IPS-15b (cell line): ENCODE measurements at regions not wholly inside any gene's neighbourhood (a gene's known extent, or its start where the extent isn't known, plus 50 kb on each side); places are given as distances from the start of the nearest gene placed in this dataset.

ENCODE experiments used
- H3K27me3 ChIP-seq: one replicate; pipeline ENCODE4 v1.6.1; 2013; ENCODE audit warnings: low read length; ENCODE audit not compliant: control insufficient read depth, insufficient read depth
- H3K36me3 ChIP-seq: one replicate; pipeline ENCODE4 v1.6.1; 2013; ENCODE audit warnings: low read length; ENCODE audit not compliant: control insufficient read depth, insufficient read depth
- H3K4me1 ChIP-seq: one replicate; pipeline ENCODE4 v1.6.1; 2013; ENCODE audit warnings: mild to moderate bottlenecking, low read length; ENCODE audit not compliant: control insufficient read depth, insufficient read depth
- H3K4me3 ChIP-seq: one replicate; pipeline ENCODE4 v1.5.1; 2013; ENCODE audit warnings: low read depth, low read length
- H3K9ac ChIP-seq: one replicate; pipeline ENCODE4 v1.6.1; 2013; ENCODE audit warnings: low read depth, mild to moderate bottlenecking, low read length
- H3K9me3 ChIP-seq: one replicate; pipeline ENCODE4 v1.6.1; 2013; ENCODE audit warnings: mild to moderate bottlenecking, low read length; ENCODE audit not compliant: control insufficient read depth, insufficient read depth

DNA sequence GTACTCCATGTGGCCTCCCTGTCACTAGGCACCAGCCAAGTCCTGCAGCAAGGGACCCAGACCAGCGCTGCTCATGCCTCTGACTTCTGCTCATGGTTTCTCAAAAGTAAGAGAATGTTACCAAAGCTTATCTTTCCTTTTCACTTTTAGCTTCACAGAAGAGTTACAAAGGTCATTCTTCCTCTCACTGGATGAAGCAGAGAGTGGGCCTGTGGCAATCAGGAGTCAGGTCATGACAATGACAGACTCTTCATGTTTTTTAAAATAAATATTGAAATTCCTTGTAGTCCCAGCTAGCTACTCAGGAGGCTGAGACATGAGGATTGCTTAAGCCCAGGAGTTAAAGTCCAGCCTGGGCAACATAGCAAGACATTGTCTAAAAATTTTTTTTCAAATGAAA is 126.1 kb downstream of the OSR1 start:
- Histone ChIP-seq H3K27me3 (no peaks in the 10 kb centered on the region), H3K9me3 (no peaks in the 10 kb centered on the region), H3K4me3 (no peak overlapping the region), H3K9ac (no peak overlapping the region), H3K4me1 (peaks cover 12% of the 10 kb centered on the region), H3K36me3 (no peaks in the 10 kb centered on the region)

DNA sequence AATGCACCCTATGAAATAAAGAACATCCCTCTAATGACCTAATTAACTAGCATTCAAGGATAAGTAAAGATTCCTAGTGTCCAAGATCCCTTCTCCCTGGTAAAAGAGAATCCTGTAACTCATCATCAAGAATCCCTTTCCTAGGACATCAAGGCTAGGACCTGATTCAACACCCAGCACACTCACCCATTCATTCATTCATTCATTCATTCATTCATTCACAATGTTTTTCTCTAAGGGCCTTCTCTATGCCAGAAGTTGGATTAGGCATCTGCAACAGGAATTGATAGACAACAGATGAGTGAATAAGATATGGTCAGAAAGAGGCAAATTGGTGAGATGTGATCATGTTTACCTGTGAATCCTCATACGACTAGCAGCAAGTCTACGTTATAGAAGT is 126.8 kb downstream of the OSR1 start:
- Histone ChIP-seq H3K9ac (no peak overlapping the region), H3K4me1 (peaks cover 12% of the 10 kb centered on the region), H3K36me3 (no peaks in the 10 kb centered on the region), H3K27me3 (no peaks in the 10 kb centered on the region), H3K9me3 (no peaks in the 10 kb centered on the region), H3K4me3 (no peak overlapping the region)

DNA sequence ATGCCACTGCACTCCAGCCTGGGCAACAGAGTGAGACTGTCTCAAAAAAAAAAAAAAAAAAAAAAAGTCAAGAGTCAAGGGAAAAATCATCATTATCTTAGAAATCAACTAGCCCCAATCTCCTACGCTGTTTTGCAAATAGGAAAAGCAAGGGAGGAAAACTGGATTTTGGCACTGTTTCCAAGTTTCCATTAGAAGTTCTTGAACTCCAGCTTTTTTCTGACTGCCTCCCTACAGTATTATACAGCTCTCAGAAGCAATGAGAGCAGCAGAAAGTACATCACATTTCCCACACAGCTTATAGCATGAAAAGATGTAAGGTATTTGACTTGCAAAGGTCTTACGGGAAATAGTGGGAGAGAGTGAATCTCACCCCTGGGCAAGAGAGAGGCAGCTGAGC is 127.8 kb downstream of the OSR1 start:
- no peak overlapping the region for H3K9ac ChIP-seq
- H3K9me3 ChIP-seq = no peaks in the 10 kb centered on the region
- no peaks in the 10 kb centered on the region for H3K27me3 ChIP-seq
- peaks cover 12% of the 10 kb centered on the region for H3K4me1 ChIP-seq
- H3K36me3 ChIP-seq = no peaks in the 10 kb centered on the region
- no peak overlapping the region for H3K4me3 ChIP-seq

DNA sequence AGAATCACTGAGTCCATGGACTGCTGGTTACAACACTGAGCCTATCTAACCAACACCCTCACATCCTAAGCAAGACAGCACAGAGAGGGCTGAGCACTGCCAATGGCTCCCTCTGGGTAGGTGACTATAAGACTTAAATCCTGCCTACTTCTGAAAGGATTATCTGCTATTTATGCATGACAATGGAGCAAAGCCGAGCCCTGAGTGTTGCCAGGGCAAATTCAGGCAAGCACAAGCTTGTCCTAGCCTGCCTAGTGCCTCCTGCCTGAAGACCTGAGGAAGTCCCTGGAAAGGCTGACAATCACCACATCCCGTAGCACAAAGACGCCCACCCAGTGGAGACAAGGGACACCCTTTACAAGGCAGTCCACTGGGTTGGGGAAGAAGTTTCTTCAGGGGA is 129.7 kb downstream of the OSR1 start:
- Histone ChIP-seq H3K9me3 (no peaks in the 10 kb centered on the region), H3K4me3 (no peak overlapping the region), H3K4me1 (peaks cover 12% of the 10 kb centered on the region), H3K27me3 (no peaks in the 10 kb centered on the region), H3K36me3 (no peaks in the 10 kb centered on the region), H3K9ac (no peak overlapping the region)

DNA sequence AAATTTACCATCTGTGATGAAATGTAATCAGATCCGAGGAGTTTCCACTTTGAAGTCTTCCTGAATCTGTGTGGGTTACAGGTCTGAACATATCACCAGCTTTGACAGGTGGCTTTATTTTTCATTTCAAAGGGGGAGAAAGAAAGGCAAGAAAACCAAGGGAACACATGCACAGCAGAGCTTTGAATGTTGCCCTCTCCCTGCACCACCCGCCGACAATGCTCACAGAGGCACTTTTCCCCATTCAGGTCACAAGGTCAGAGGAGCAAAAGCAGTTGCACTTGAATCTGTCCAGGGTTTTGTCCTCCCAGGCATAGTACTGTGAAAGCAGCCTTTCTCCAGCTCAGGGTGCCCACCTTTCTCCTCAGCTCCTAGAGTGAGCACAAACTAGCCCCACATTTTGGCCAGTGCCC is 130.2 kb downstream of the OSR1 start:
- Histone ChIP-seq H3K9ac (peak overlapping the region; percentile 26), H3K9me3 (no peaks in the 10 kb centered on the region), H3K27me3 (no peaks in the 10 kb centered on the region), H3K4me1 (peaks cover 12% of the 10 kb centered on the region), H3K4me3 (no peak overlapping the region), H3K36me3 (no peaks in the 10 kb centered on the region)

DNA sequence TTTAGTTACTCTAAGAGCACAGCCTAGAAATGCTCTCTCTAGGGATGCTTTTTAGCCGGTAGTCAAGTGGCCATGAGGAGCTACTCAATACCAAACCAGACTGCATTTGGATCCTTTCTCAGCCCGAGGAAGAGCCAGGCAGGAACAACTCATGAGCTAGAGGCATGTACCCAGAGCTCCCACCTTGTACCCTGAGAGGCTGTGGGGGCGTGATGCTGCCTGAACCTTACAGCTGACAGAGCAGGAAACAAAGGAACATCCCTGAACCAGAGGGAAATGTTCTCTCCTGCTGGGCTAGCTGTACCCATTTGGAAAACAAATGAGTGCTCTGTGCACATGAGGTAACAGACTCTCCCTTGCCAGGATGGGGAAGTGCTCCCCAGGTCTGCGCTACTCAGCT is 131.6 kb downstream of the OSR1 start:
- peaks cover 12% of the 10 kb centered on the region for H3K4me1 ChIP-seq
- H3K9me3 ChIP-seq = no peaks in the 10 kb centered on the region
- H3K27me3 ChIP-seq = no peaks in the 10 kb centered on the region
- H3K9ac ChIP-seq = no peak overlapping the region
- no peaks in the 10 kb centered on the region for H3K36me3 ChIP-seq
- H3K4me3 ChIP-seq = no peak overlapping the region

DNA sequence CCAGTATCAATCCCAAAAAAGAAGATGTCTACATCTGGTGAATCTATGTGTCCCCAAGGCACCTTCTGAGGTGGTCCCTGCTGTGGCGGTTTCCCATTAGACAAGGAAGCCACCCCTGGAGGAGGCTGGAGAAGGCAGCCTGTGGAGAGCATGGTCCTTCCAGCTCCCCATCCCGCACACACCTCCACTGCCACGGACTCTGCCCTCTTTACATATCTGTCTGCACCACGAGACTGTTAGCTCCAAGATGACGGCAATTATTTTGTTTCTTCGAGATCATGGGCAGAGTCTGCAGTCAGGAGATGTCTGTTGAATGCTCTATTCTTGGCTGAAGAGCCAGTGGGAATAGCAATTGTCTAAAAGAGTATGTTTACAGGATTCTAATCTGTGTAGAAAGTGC is 132.0 kb downstream of the OSR1 start:
- Histone ChIP-seq H3K9ac (no peak overlapping the region), H3K27me3 (no peaks in the 10 kb centered on the region), H3K9me3 (no peaks in the 10 kb centered on the region), H3K4me1 (peaks cover 12% of the 10 kb centered on the region), H3K36me3 (no peaks in the 10 kb centered on the region), H3K4me3 (no peak overlapping the region)

DNA sequence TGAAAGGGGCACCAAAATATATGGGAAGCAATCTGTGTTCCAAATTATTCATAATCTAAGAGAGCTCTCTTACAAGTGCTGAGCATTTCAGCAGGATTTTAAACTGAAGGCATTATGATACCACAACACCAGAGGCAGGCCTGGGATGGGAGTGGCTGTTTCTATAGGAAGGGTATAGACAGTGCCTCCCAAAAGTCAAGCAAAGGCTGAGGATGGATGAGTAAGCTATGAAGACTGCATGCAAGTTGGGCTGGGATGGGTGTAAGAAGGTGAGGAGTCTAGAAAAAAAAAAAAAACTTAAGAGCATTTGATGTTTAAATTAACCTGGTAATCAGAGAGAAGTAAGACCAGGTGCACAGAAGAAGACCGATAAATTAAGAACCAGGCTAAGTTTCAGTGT is 132.5 kb downstream of the OSR1 start:
- no peaks in the 10 kb centered on the region for H3K9me3 ChIP-seq
- no peaks in the 10 kb centered on the region for H3K27me3 ChIP-seq
- H3K4me3 ChIP-seq = no peak overlapping the region
- no peak overlapping the region for H3K9ac ChIP-seq
- no peaks in the 10 kb centered on the region for H3K36me3 ChIP-seq
- H3K4me1 ChIP-seq = peaks cover 12% of the 10 kb centered on the region

DNA sequence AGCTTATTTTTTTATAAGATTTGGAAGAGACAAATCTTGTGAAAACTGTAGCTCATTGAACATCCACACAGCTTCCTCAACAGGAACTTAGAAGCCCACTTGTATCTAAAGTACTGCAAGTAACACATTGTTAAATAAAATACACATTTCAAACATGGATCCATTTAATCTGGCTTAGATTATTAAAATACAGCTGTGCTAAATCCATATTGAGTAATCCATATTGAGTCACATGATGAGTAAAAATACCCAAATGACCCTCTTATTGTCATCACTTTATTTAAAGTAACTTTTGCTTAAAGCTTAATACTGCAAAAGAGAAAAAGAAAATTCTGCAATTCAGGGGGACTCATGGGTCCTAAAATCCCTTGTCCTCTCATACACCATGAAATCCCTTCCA is 133.3 kb downstream of the OSR1 start:
- Histone ChIP-seq H3K4me1 (peaks cover 12% of the 10 kb centered on the region), H3K27me3 (no peaks in the 10 kb centered on the region)

DNA sequence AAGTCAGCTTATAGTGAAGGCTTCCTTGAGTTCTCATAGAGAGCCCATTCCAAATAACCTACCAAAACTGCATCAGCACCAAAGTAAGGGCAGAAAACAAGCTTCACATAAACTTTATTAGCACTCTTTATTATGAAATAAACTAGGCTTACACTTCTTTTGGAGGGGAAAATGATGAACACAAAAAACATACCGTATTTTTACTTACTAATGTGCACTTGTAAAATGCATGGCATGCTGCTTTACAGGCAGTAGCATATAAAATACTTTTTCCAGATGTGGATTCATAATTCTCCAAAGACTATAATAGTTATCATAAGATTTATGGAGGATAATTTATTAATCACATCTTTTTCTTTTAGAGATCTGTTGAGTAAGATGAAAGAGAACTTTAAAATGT is 133.9 kb downstream of the OSR1 start:
- Histone ChIP-seq H3K36me3 (no peaks in the 10 kb centered on the region), H3K9me3 (no peaks in the 10 kb centered on the region), H3K4me1 (peaks cover 12% of the 10 kb centered on the region), H3K4me3 (no peak overlapping the region), H3K9ac (no peak overlapping the region), H3K27me3 (no peaks in the 10 kb centered on the region)

More for the DNA sequence above, 133.3 kb downstream of the OSR1 start:
- H3K9me3 ChIP-seq = no peaks in the 10 kb centered on the region
- no peaks in the 10 kb centered on the region for H3K36me3 ChIP-seq
- no peak overlapping the region for H3K4me3 ChIP-seq
- no peak overlapping the region for H3K9ac ChIP-seq

DNA sequence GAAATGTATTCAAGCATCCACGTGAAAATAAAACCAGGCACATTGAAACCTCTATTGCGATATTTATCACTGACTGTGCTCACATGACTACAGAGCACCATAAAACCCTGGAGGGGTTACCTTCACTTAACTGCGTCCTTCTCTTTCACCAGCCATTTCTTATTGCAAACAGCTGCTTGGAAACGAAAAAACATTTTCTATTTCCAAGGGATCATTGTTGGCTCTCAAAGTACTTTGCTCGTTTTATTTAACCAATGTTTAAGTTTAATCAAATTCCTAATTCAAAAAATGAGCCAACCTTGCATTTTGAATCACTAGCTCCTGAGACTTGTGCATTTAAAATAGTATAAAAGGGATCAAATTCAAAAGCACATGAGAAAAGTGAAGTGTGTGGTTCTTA is 134.4 kb downstream of the OSR1 start:
- H3K36me3 ChIP-seq = no peaks in the 10 kb centered on the region
- no peaks in the 10 kb centered on the region for H3K9me3 ChIP-seq
- H3K9ac ChIP-seq = no peak overlapping the region
- no peak overlapping the region for H3K4me3 ChIP-seq
- no peaks in the 10 kb centered on the region for H3K27me3 ChIP-seq
- H3K4me1 ChIP-seq = peaks cover 10% of the 10 kb centered on the region

DNA sequence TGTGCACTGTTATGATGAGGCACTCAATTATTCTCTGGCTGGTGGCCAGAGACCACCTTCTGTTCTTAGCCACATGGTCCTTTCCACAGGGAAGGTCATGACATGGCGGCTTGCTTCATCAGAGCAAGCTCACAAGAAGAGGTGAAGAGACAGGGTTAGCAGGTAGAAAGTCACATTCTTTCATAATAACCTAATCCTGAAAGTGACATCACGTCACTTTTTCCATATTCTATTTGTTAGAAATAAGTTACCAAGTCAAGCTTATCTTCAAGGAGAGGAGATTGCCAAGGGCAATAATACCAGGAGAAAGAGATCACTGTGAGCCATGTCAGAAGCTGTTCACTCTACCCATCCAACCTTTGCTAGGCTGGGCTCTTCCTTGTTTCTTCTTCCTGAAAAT is 139.4 kb downstream of the OSR1 start:
- Histone ChIP-seq H3K27me3 (no peaks in the 10 kb centered on the region), H3K4me3 (no peak overlapping the region), H3K9ac (no peak overlapping the region), H3K4me1 (no peaks in the 10 kb centered on the region), H3K9me3 (no peaks in the 10 kb centered on the region), H3K36me3 (no peaks in the 10 kb centered on the region)

DNA sequence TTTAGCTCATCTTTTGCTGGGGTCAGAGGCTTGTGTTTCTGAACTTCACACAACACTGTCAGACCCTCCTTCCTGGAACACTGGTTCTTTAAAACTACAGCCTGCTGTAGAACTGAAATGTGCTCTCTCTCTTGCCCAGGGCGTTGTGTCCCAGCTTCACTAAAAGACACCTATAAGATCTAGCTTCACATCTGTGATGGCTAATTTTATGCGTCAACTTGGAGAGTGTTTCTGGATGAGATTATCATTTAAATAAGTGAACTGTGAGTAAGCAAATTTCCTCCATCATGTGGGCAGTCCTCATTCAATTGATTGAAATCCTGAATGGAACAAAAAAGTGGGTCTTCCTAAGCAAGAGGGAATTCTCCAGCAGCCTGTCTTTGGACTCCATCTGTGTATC is 140.3 kb downstream of the OSR1 start:
- H3K4me1 ChIP-seq = no peaks in the 10 kb centered on the region
- no peak overlapping the region for H3K4me3 ChIP-seq
- H3K27me3 ChIP-seq = no peaks in the 10 kb centered on the region
- no peak overlapping the region for H3K9ac ChIP-seq
- H3K9me3 ChIP-seq = no peaks in the 10 kb centered on the region
- H3K36me3 ChIP-seq = no peaks in the 10 kb centered on the region
